ENCODE measurements at regions not wholly inside any gene's neighbourhood (a gene's known extent, or its start where the extent isn't known, plus 50 kb on each side); places are given as distances from the start of the nearest gene placed in this dataset.

GRCh38 chr10:9076066-9076465 is 1021.6 kb downstream of the GATA3 start:
- TF ChIP-seq CTCF (IDR thresholded peaks at IDR 0.05) (no peak), POLR2AphosphoS5 (IDR thresholded peaks at IDR 0.05) (no peak), POLR2A (IDR thresholded peaks at IDR 0.05) (no peak)
